ENCODE measurements at regions not wholly inside any gene's neighbourhood (a gene's known extent, or its start where the extent isn't known, plus 50 kb on each side); places are given as distances from the start of the nearest gene placed in this dataset.

- TF ChIP-seq CHD7 (IDR thresholded peaks at IDR 0.05; ENCODE audit: insufficient replicate concordance, low read length) (no peak), CHD2 (IDR thresholded peaks at IDR 0.05; ENCODE audit: low read length) (no peak), SAP30 (IDR thresholded peaks at IDR 0.05; ENCODE audit: insufficient read depth, insufficient replicate concordance, low read length) (no peak), POLR2A (IDR thresholded peaks at IDR 0.05; ENCODE audit: control extremely low read depth in 1 of 2, low read depth in 2 of 2, low read length in 2 of 2) (no peak), USF2 (IDR thresholded peaks at IDR 0.05; ENCODE audit: low read length) (no peak), KDM4A (IDR thresholded peaks at IDR 0.05; ENCODE audit: low read depth, low read length, severe bottlenecking) (no peak)
Measured at GRCh38 chr4:24472161-24472510, 112.2 kb downstream of the DHX15 start (continued).
